H9 (cell line): ENCODE measurements at regions not wholly inside any gene's neighbourhood (a gene's known extent, or its start where the extent isn't known, plus 50 kb on each side); places are given as distances from the start of the nearest gene placed in this dataset.

Source experiments
- DNase-seq: peaks from one replicate; pipeline ENCODE4 v3.0.0-alpha.2; 2017
- H2AFZ ChIP-seq: one replicate; pipeline ENCODE4 v1.6.1; 2013; ENCODE audit warnings: mild to moderate bottlenecking, low read length, control low read depth, moderate library complexity
- H2AK5ac ChIP-seq: 2 replicates; pipeline ENCODE4 v1.6.1; 2013; ENCODE audit warnings: low read length, control low read depth, mixed read lengths; ENCODE audit not compliant: insufficient read length
- H2BK120ac ChIP-seq: one replicate; pipeline ENCODE4 v1.6.1; 2013; ENCODE audit warnings: low read depth, mild to moderate bottlenecking, low read length, control low read depth, inconsistent platforms; ENCODE audit not compliant: poor library complexity, severe bottlenecking
- H2BK12ac ChIP-seq: 2 replicates; pipeline ENCODE4 v1.6.1; 2013; ENCODE audit warnings: low read length, control low read depth, mixed read lengths, low read depth; ENCODE audit not compliant: insufficient read length
- H2BK15ac ChIP-seq: 2 replicates; pipeline ENCODE4 v1.6.1; 2013; ENCODE audit warnings: low read depth, low read length, control low read depth
- H2BK20ac ChIP-seq: one replicate; pipeline ENCODE4 v1.6.1; 2013; ENCODE audit warnings: low read depth, mild to moderate bottlenecking, low read length, control low read depth, inconsistent platforms; ENCODE audit not compliant: poor library complexity, severe bottlenecking
- H2BK5ac ChIP-seq: 2 replicates; pipeline ENCODE4 v1.6.1; 2013; ENCODE audit warnings: low read length, control low read depth, mixed read lengths; ENCODE audit not compliant: insufficient read length
- H3K14ac ChIP-seq: 2 replicates; pipeline ENCODE4 v1.6.1; 2013; ENCODE audit warnings: low read length, control low read depth; ENCODE audit not compliant: insufficient read depth
- H3K18ac ChIP-seq: 2 replicates; pipeline ENCODE4 v1.6.1; 2013; ENCODE audit warnings: low read depth, mild to moderate bottlenecking, mixed read lengths, low read length, control low read depth; ENCODE audit not compliant: insufficient read length
- H3K23ac ChIP-seq: 2 replicates; pipeline ENCODE4 v1.6.1; 2013; ENCODE audit warnings: low read length, control low read depth, mixed read lengths, low read depth; ENCODE audit not compliant: insufficient read length
- H3K23me2 ChIP-seq: 2 replicates; pipeline ENCODE4 v1.6.1; 2013; ENCODE audit warnings: low read depth, mild to moderate bottlenecking, mixed read lengths, low read length, control low read depth; ENCODE audit not compliant: insufficient read length, poor library complexity, severe bottlenecking
- H3K27ac ChIP-seq: 2 replicates; pipeline ENCODE4 v1.5.1; 2013; ENCODE audit warnings: low read length, control low read depth, mixed read lengths, low read depth; ENCODE audit not compliant: insufficient read length
- H3K27me3 ChIP-seq: 2 replicates; pipeline ENCODE4 v1.6.1; 2013; ENCODE audit warnings: low read length, control low read depth, inconsistent platforms; ENCODE audit not compliant: insufficient read depth
- H3K4ac ChIP-seq: 2 replicates; pipeline ENCODE4 v1.6.1; 2013; ENCODE audit warnings: low read depth, mild to moderate bottlenecking, control low read depth, inconsistent platforms, low read length, moderate library complexity
- H3K4me1 ChIP-seq: 2 replicates; pipeline ENCODE4 v1.6.1; 2013; ENCODE audit warnings: low read length, control low read depth, inconsistent platforms; ENCODE audit not compliant: insufficient read depth
- H3K4me2 ChIP-seq: 2 replicates; pipeline ENCODE4 v1.6.1; 2013; ENCODE audit warnings: low read length, control low read depth, mixed read lengths; ENCODE audit not compliant: insufficient read length, insufficient read depth
- H3K56ac ChIP-seq: 2 replicates; pipeline ENCODE4 v1.6.1; 2013; ENCODE audit warnings: low read depth, mild to moderate bottlenecking, mixed read lengths, low read length, control low read depth; ENCODE audit not compliant: insufficient read length
- H3K79me1 ChIP-seq: 2 replicates; pipeline ENCODE4 v1.6.1; 2013; ENCODE audit warnings: low read depth, mild to moderate bottlenecking, moderate library complexity, low read length, control low read depth, inconsistent platforms; ENCODE audit not compliant: insufficient read depth, poor library complexity, severe bottlenecking
- H3K79me2 ChIP-seq: 2 replicates; pipeline ENCODE4 v1.6.1; 2013; ENCODE audit warnings: low read length, control low read depth, inconsistent platforms; ENCODE audit not compliant: insufficient read depth
- H3K9ac ChIP-seq: 2 replicates; pipeline ENCODE4 v1.6.1; 2013; ENCODE audit warnings: low read length, control low read depth, mixed read lengths; ENCODE audit not compliant: insufficient read length; ENCODE audit errors: extremely low read depth
- H3K9me3 ChIP-seq: one replicate; pipeline ENCODE4 v1.6.1; 2013; ENCODE audit warnings: low read depth, low read length, inconsistent platforms; ENCODE audit not compliant: control insufficient read depth
- H3T11ph ChIP-seq: one replicate; pipeline ENCODE4 v1.6.1; 2013; ENCODE audit warnings: mild to moderate bottlenecking, low read length, control low read depth, inconsistent platforms
- H4K20me1 ChIP-seq: one replicate; pipeline ENCODE4 v1.6.1; 2013; ENCODE audit not compliant: control insufficient read depth, insufficient read length, insufficient read depth
- H4K5ac ChIP-seq: 2 replicates; pipeline ENCODE4 v1.6.1; 2013; ENCODE audit warnings: low read depth, mild to moderate bottlenecking, mixed read lengths, low read length, control low read depth; ENCODE audit not compliant: insufficient read length
- H4K8ac ChIP-seq: replicated peaks from 2 replicates; pipeline ENCODE4 v1.6.1; 2013; ENCODE audit warnings: low read length, control low read depth, mixed read lengths, low read depth; ENCODE audit not compliant: insufficient read length
- H4K91ac ChIP-seq: 2 replicates; pipeline ENCODE4 v1.6.1; 2013; ENCODE audit warnings: low read depth, mild to moderate bottlenecking, moderate library complexity, mixed read lengths, low read length, control low read depth; ENCODE audit not compliant: insufficient read length
- H3K27ac Mint-ChIP-seq, 3 experiments: 2 replicates in 2 of 3; 3 replicates in 1 of 3; pipeline ENCODE4 v1.8.0; 2020 to 2021; ENCODE audit warnings: mixed read lengths in 3 of 3, mild to moderate bottlenecking in 1 of 3, moderate library complexity in 1 of 3
- H3K27me3 Mint-ChIP-seq: 2 replicates; pipeline ENCODE4 v1.8.0; 2021; ENCODE audit warnings: low read depth, mild to moderate bottlenecking, moderate library complexity, mixed read lengths
- H3K36me3 Mint-ChIP-seq, 3 experiments: 2 replicates in 2 of 3; 3 replicates in 1 of 3; pipeline ENCODE4 v1.8.0; 2020 to 2021; ENCODE audit warnings: low read depth in 3 of 3, mixed read lengths in 3 of 3; ENCODE audit not compliant: insufficient read depth in 1 of 3
- H3K4me1 Mint-ChIP-seq, 2 experiments: 2 replicates each; pipeline ENCODE4 v1.8.0; 2020; ENCODE audit warnings: mixed read lengths in 2 of 2
- H3K4me3 Mint-ChIP-seq, 2 experiments: 2 replicates in 1 of 2; 3 replicates in 1 of 2; pipeline ENCODE4 v1.8.0; 2020 to 2021; ENCODE audit warnings: mild to moderate bottlenecking in 2 of 2, mixed read lengths in 2 of 2, moderate library complexity in 1 of 2
- H3K9me3 Mint-ChIP-seq, 2 experiments: 2 replicates in 1 of 2; 3 replicates in 1 of 2; pipeline ENCODE4 v1.8.0; 2020; ENCODE audit warnings: mild to moderate bottlenecking in 2 of 2, mixed read lengths in 2 of 2, moderate library complexity in 1 of 2
- CTCF ChIP-seq: fragments of 200-600 bp; sonication (generic); conservative IDR thresholded peaks from 3 replicates; pipeline ENCODE4 v1.8.0; 2021; ENCODE audit warnings: antibody characterized with exemption, mild to moderate bottlenecking

- Histone ChIP-seq H4K91ac (no peak overlapping the region), H3K79me2 (no peaks in the 10 kb centered on the region), H2BK120ac (no peak overlapping the region), H3T11ph (no peak overlapping the region), H2BK20ac (no peak overlapping the region), H2BK15ac (no peak overlapping the region), H3K4ac (no peak overlapping the region), H4K20me1 (no peaks in the 10 kb centered on the region), H2BK12ac (no peak overlapping the region), H3K4me2 (no peak overlapping the region), H3K9me3 (no peaks in the 10 kb centered on the region), H3K27me3 (no peaks in the 10 kb centered on the region), H4K5ac (no peak overlapping the region), H3K4me1 (no peaks in the 10 kb centered on the region), H2AFZ (no peak overlapping the region), H3K79me1 (no peaks in the 10 kb centered on the region), H3K56ac (no peak overlapping the region), H3K14ac (no peak overlapping the region), H3K27ac (no peak overlapping the region), H4K8ac (no peak overlapping the region), H3K18ac (no peak overlapping the region), H2BK5ac (no peak overlapping the region), H3K9ac (no peak overlapping the region), H2AK5ac (no peak overlapping the region), H3K23me2 (no peaks in the 10 kb centered on the region), H3K23ac (no peak overlapping the region)
- Mint-ChIP-seq H3K4me1 (peaks cover 2 to 4% of the 10 kb centered on the region in 2 experiments; a peak in 1 of 4 replicates), H3K36me3 (peaks cover 12 to 27% (median 21%) of the 10 kb centered on the region in 3 experiments; a peak in 6 of 7 replicates), H3K27ac (no peak overlapping the region), H3K9me3 (peaks cover 30 to 39% of the 10 kb centered on the region in 2 experiments), H3K27me3 (no peaks in the 10 kb centered on the region), H3K4me3 (no peak overlapping the region)
- no peak for TF ChIP-seq CTCF
- no peak for DNase-seq
Observed at GRCh38 chr10:74775099-74775498, 51.3 kb upstream of the KAT6B start.
